Spleen (tissue), 11 donors: ENCODE measurements at regions not wholly inside any gene's neighbourhood (a gene's known extent, or its start where the extent isn't known, plus 50 kb on each side); places are given as distances from the start of the nearest gene placed in this dataset.

Source experiments
- DNase-seq: peaks from one replicate; pipeline ENCODE4 v3.0.0-alpha.2; 2020
- H3K27ac ChIP-seq, 8 donors: fragments of 200-600 bp; sonication (generic) in 7 of 8; 1 replicate in 4 of 8; 2 replicates in 4 of 8; pipeline versions ENCODE4 v1.5.0 to v1.8.0; 2016 to 2021; ENCODE audit warnings: inconsistent platforms in 4 of 8, mild to moderate bottlenecking in 4 of 8, moderate library complexity in 1 of 8
- H3K27me3 ChIP-seq, 7 donors: fragments of 200-600 bp; sonication (generic) in 6 of 7; replicated peaks in 1 of 7; 1 replicate in 4 of 7; 2 replicates in 3 of 7; pipeline versions ENCODE4 v1.5.0 to v1.8.0; 2016 to 2021; ENCODE audit warnings: inconsistent platforms in 3 of 7, mild to moderate bottlenecking in 1 of 7
- H3K36me3 ChIP-seq, 6 donors: fragments of 200-600 bp; sonication (generic) in 5 of 6; 1 replicate in 4 of 6; 2 replicates in 2 of 6; pipeline versions ENCODE4 v1.5.0 to v1.8.0; 2016 to 2021; ENCODE audit warnings: inconsistent platforms in 2 of 6
- H3K4me1 ChIP-seq, 6 donors: fragments of 200-600 bp; sonication (generic) in 5 of 6; 1 replicate in 3 of 6; 2 replicates in 3 of 6; pipeline versions ENCODE4 v1.5.0 to v1.8.0; 2016 to 2021; ENCODE audit warnings: inconsistent platforms in 3 of 6
- H3K4me3 ChIP-seq, 8 donors: fragments of 200-600 bp; sonication (generic) in 7 of 8; 1 replicate in 4 of 8; 2 replicates in 4 of 8; pipeline versions ENCODE4 v1.5.0 to v1.8.0; 2016 to 2021; ENCODE audit warnings: inconsistent platforms in 4 of 8, mild to moderate bottlenecking in 4 of 8, moderate library complexity in 2 of 8
- H3K9me3 ChIP-seq, 8 donors: fragments of 200-600 bp; sonication (generic) in 7 of 8; 1 replicate in 4 of 8; 2 replicates in 4 of 8; pipeline versions ENCODE4 v1.5.0 to v1.8.0; 2016 to 2021; ENCODE audit warnings: inconsistent platforms in 4 of 8
- CTCF ChIP-seq, 11 experiments: fragments of 200-600 bp in 7 of 11; fragments of 450-650 bp in 4 of 11; sonication (generic) in 4 of 11; IDR thresholded peaks in 8 of 11; conservative IDR thresholded peaks in 3 of 11; 1 replicate in 7 of 11; 2 replicates in 4 of 11; pipeline versions ENCODE4 v1.4.0 to v1.8.0; 2016 to 2021; ENCODE audit warnings: antibody characterized with exemption in 11 of 11, inconsistent platforms in 4 of 11, mild to moderate bottlenecking in 1 of 11
- POLR2A ChIP-seq, 3 donors: fragments of 450-650 bp; IDR thresholded peaks; one replicate each; pipeline ENCODE4 v1.5.1; 2017; ENCODE audit warnings: antibody characterized with exemption in 3 of 3, mild to moderate bottlenecking in 1 of 3
- POLR2AphosphoS5 ChIP-seq, 3 donors: sonication (generic); formaldehyde crosslinking; IDR thresholded peaks; one replicate each; pipeline ENCODE4 v1.5.1; 2017; ENCODE audit warnings: antibody characterized with exemption in 3 of 3
- WGBS, 5 donors: extraction: QIAGEN DNeasy Blood & Tissue Kit in 3 of 5; methylation state at CpG; one replicate each; pipeline versions ENCODE4 v1.1.5 to v1.1.7; 2013 to 2018; 5-methylcytosine and 5-hydroxymethylcytosine counted together
- intact Hi-C: fragments of 100-400 bp; cut with DNase I; formaldehyde crosslinking; loops from one replicate; pipeline ENCODE4 v1.15.0; 2023; ENCODE audit warnings: low total_unique reads
- donor health status: healthy with polysubstance abuse.
- donor health status: DM: no; HTN: no; CAD: no; lungs with moderate emphysema.
- donor health status: DM: no; HTN: no; CAD: no.
- donor health status: Bipolar disorder and iron deficiency.
- donor health status: healthy.
- donor health status: DM: no; HTN: no; CAD: no.
- donor health status: DM: yes; HTN: yes; CAD: no.

GRCh38 chr16:55088098-55088497, 157.4 kb downstream of the IRX5 start:
- Histone ChIP-seq H3K9me3 (peaks cover 0 to 6% (median 0%) of the 10 kb centered on the region in 8 donors), H3K27ac (no peak overlapping the region), H3K27me3 (no peaks in the 10 kb centered on the region), H3K4me3 (no peak overlapping the region), H3K4me1 (no peaks in the 10 kb centered on the region), H3K36me3 (no peaks in the 10 kb centered on the region)
- DNase-seq: no peak
- 90 to 100% (median 93%) methylated on average over 2 of the region's 2 CpGs for WGBS, 5 donors
- TF ChIP-seq CTCF (IDR thresholded peaks at IDR 0.05 in 8 of 11, conservative IDR thresholded peaks at IDR 0.05 in 3 of 11) (no peak), POLR2A (IDR thresholded peaks at IDR 0.05) (no peak), POLR2AphosphoS5 (IDR thresholded peaks at IDR 0.05) (no peak)
- intact Hi-C loops: no loop called here

GRCh38 chr16:55089600-55089999, 158.9 kb downstream of the IRX5 start:
- no peak overlapping the region for H3K4me3 ChIP-seq
- intact Hi-C loops: no loop called here
- peaks cover 0 to 6% (median 0%) of the 10 kb centered on the region in 8 donors for H3K9me3 ChIP-seq
- no peaks in the 10 kb centered on the region for H3K27me3 ChIP-seq
- H3K27ac ChIP-seq: no peak overlapping the region
- no peak for TF ChIP-seq POLR2AphosphoS5 (IDR thresholded peaks at IDR 0.05)
- no peak for TF ChIP-seq POLR2A (IDR thresholded peaks at IDR 0.05)
- TF ChIP-seq CTCF (IDR thresholded peaks at IDR 0.05 in 8 of 11, conservative IDR thresholded peaks at IDR 0.05 in 3 of 11): no peak
- 85 to 96% (median 93%) methylated on average over 4 of the region's 4 CpGs for WGBS, 5 donors
- DNase-seq: no peak
- H3K4me1 ChIP-seq: no peaks in the 10 kb centered on the region
- H3K36me3 ChIP-seq: no peaks in the 10 kb centered on the region

GRCh38 chr16:55091213-55091870, 160.7 kb downstream of the IRX5 start:
- Histone ChIP-seq H3K27ac (no peak overlapping the region), H3K36me3 (no peaks in the 10 kb centered on the region), H3K4me1 (no peaks in the 10 kb centered on the region), H3K4me3 (no peak overlapping the region), H3K9me3 (peaks cover 0 to 6% (median 0%) of the 10 kb centered on the region in 8 donors), H3K27me3 (no peaks in the 10 kb centered on the region)
- TF ChIP-seq CTCF (IDR thresholded peaks at IDR 0.05 in 8 of 11, conservative IDR thresholded peaks at IDR 0.05 in 3 of 11): no peak
- TF ChIP-seq POLR2A (IDR thresholded peaks at IDR 0.05): no peak
- TF ChIP-seq POLR2AphosphoS5 (IDR thresholded peaks at IDR 0.05): no peak
- intact Hi-C loops: no loop called here
- 76 to 83% (median 82%) methylated on average over 16 to 24 of the region's 24 CpGs for WGBS, 5 donors
- no peak for DNase-seq

GRCh38 chr16:55091871-55092230, 161.2 kb downstream of the IRX5 start:
- no peaks in the 10 kb centered on the region for H3K27me3 ChIP-seq
- no peak for TF ChIP-seq POLR2AphosphoS5 (IDR thresholded peaks at IDR 0.05)
- TF ChIP-seq POLR2A (IDR thresholded peaks at IDR 0.05): no peak
- TF ChIP-seq CTCF (IDR thresholded peaks at IDR 0.05 in 8 of 11, conservative IDR thresholded peaks at IDR 0.05 in 3 of 11): no peak
- H3K36me3 ChIP-seq: no peaks in the 10 kb centered on the region
- no peak overlapping the region for H3K27ac ChIP-seq
- no peak for DNase-seq
- peaks cover 0 to 6% (median 0%) of the 10 kb centered on the region in 8 donors for H3K9me3 ChIP-seq
- H3K4me3 ChIP-seq: no peak overlapping the region
- no peaks in the 10 kb centered on the region for H3K4me1 ChIP-seq
- 91 to 97% (median 91%) methylated on average over 5 of the region's 5 CpGs for WGBS, 5 donors
- intact Hi-C loops: no loop called here
